ENCODE measurements at regions not wholly inside any gene's neighbourhood (a gene's known extent, or its start where the extent isn't known, plus 50 kb on each side); places are given as distances from the start of the nearest gene placed in this dataset.

DNA sequence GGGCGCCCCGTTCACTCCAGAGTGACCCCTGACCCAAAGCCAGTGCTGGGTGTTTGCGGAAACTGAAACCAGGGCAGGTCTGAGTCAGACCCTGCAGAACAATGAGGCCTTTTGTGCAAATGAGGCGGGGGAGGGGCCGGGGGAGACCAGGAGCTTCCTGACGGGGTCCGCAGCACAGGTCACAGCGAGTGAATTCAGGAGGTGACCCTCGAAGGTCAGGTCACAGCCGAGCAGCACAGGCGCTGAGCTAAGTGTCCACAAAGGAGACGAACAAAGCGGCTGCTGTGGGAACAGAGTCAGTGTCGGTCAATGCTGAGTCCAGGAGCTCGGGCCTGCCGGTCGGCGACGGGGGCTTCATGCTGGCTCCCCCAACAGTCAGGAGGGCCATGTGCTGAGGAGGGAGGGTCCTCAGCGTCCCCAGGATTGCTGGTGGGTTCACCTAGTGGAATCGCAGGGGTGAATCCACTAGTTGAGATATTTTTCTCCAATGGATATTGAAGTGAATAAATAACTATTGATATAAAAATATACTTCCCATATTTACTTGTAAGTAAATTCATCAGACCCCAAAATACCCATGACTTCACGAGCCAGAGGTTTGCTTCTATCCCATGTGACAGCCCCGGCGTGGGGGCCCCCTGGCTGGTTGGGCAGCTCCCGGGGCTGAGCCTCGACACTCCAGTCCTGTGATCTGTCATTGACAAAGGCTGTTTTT, 188.4 kb upstream of the SULF2 start:
- no peak for TF ChIP-seq TAF1 (IDR thresholded peaks at IDR 0.05; ENCODE audit: low read depth)
- no peak for TF ChIP-seq CREB1 (IDR thresholded peaks at IDR 0.05; ENCODE audit: low read depth)
- TF ChIP-seq EP300 (IDR thresholded peaks at IDR 0.05; ENCODE audit: borderline replicate concordance), result no peak
- TF ChIP-seq, protein P1, sequence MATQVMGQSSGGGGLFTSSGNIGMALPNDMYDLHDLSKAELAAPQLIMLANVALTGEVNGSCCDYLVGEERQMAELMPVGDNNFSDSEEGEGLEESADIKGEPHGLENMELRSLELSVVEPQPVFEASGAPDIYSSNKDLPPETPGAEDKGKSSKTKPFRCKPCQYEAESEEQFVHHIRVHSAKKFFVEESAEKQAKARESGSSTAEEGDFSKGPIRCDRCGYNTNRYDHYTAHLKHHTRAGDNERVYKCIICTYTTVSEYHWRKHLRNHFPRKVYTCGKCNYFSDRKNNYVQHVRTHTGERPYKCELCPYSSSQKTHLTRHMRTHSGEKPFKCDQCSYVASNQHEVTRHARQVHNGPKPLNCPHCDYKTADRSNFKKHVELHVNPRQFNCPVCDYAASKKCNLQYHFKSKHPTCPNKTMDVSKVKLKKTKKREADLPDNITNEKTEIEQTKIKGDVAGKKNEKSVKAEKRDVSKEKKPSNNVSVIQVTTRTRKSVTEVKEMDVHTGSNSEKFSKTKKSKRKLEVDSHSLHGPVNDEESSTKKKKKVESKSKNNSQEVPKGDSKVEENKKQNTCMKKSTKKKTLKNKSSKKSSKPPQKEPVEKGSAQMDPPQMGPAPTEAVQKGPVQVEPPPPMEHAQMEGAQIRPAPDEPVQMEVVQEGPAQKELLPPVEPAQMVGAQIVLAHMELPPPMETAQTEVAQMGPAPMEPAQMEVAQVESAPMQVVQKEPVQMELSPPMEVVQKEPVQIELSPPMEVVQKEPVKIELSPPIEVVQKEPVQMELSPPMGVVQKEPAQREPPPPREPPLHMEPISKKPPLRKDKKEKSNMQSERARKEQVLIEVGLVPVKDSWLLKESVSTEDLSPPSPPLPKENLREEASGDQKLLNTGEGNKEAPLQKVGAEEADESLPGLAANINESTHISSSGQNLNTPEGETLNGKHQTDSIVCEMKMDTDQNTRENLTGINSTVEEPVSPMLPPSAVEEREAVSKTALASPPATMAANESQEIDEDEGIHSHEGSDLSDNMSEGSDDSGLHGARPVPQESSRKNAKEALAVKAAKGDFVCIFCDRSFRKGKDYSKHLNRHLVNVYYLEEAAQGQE (IDR thresholded peaks at IDR 0.05; ENCODE audit: low read depth), result no peak
- TF ChIP-seq RAD21 (IDR thresholded peaks at IDR 0.05; ENCODE audit: low read depth), result no peak
- TF ChIP-seq, protein P2, sequence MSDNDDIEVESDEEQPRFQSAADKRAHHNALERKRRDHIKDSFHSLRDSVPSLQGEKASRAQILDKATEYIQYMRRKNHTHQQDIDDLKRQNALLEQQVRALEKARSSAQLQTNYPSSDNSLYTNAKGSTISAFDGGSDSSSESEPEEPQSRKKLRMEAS (IDR thresholded peaks at IDR 0.05), result no peak
- no peak for TF ChIP-seq YY1 (IDR thresholded peaks at IDR 0.05; ENCODE audit: low read depth)
- no peak for TF ChIP-seq EGR1 (IDR thresholded peaks at IDR 0.05)
- TF ChIP-seq ZBTB7A (IDR thresholded peaks at IDR 0.05; ENCODE audit: low read depth), result no peak
- TF ChIP-seq CEBPB (IDR thresholded peaks at IDR 0.05), result no peak
- TF ChIP-seq TCF12 (IDR thresholded peaks at IDR 0.05; ENCODE audit: low read depth), result no peak
- no peak for TF ChIP-seq FOXM1 (IDR thresholded peaks at IDR 0.05; ENCODE audit: borderline replicate concordance, low read depth)
- TF ChIP-seq TEAD4 (IDR thresholded peaks at IDR 0.05), result no peak
- TF ChIP-seq NFIC (IDR thresholded peaks at IDR 0.05), result no peak

DNA sequence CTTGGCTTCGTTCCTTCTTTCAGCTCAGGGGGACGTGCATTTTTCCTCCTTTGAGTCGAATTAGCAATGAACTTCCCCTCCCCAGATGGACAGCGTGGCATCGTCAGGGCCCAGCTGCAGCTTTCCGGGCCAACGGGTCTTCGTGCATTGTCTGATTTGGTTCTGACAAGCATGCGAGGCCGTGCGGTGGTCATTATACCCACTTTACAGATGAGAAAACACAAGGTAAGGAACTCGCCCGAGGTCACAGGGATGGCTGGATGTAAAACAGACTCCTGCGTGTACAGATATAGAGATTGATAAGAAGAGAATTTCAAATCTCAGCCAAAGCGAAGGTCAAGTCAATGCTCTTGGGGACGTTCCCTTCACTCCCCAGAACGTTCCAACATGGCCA, 187.6 kb upstream of the SULF2 start:
- TF ChIP-seq TAF1 (IDR thresholded peaks at IDR 0.05; ENCODE audit: low read depth) (no peak), CREB1 (IDR thresholded peaks at IDR 0.05; ENCODE audit: low read depth) (no peak), FOXM1 (IDR thresholded peaks at IDR 0.05; ENCODE audit: borderline replicate concordance, low read depth) (no peak), EGR1 (IDR thresholded peaks at IDR 0.05) (no peak), TCF12 (IDR thresholded peaks at IDR 0.05; ENCODE audit: low read depth) (no peak), TEAD4 (IDR thresholded peaks at IDR 0.05) (no peak), YY1 (IDR thresholded peaks at IDR 0.05; ENCODE audit: low read depth) (no peak), NFIC (IDR thresholded peaks at IDR 0.05) (no peak), ZBTB7A (IDR thresholded peaks at IDR 0.05; ENCODE audit: low read depth) (no peak), EP300 (IDR thresholded peaks at IDR 0.05; ENCODE audit: borderline replicate concordance) (no peak), CEBPB (IDR thresholded peaks at IDR 0.05) (no peak), RAD21 (IDR thresholded peaks at IDR 0.05; ENCODE audit: low read depth) (no peak)
- TF ChIP-seq, protein P1 (IDR thresholded peaks at IDR 0.05; ENCODE audit: low read depth), result no peak
- TF ChIP-seq, protein P2 (IDR thresholded peaks at IDR 0.05), result no peak
- TF ChIP-seq, protein P3, sequence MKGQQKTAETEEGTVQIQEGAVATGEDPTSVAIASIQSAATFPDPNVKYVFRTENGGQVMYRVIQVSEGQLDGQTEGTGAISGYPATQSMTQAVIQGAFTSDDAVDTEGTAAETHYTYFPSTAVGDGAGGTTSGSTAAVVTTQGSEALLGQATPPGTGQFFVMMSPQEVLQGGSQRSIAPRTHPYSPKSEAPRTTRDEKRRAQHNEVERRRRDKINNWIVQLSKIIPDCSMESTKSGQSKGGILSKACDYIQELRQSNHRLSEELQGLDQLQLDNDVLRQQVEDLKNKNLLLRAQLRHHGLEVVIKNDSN (IDR thresholded peaks at IDR 0.05), result no peak

DNA sequence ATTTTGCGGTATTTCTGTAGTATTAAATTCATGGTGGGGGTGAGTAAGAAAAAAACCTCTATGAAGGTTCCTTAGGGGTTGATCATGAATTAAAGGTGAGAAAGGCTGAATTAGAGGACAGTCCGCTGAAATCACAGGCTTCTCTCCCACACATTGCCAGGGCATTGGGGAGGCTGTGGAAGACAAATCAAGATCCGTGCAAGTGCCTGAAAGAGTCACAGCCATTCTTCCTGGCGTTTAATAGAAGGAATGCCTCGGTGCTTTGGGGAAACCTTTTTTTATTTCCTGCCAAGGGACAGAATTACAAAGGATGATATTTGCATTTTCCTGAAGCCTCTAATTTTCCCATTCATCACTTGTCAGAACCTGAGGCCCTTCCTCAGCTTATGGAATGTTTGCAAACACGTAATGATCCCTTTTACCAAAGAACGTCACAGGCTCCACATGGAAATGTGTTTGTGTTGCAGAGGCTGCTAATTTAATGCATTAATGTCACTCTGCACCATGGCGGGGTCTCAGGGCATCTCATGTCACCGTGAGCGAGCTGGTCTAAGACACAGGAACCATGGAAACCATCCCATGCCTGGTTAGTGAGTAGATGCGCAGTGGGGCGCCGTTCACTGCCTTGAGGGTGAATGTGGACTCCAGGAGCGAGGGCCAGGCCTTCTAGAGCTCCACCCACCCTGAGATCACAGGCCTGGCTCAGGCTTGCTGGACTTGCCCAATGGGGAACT, 185.9 kb upstream of the SULF2 start:
- TF ChIP-seq RAD21 (IDR thresholded peaks at IDR 0.05; ENCODE audit: low read depth) (no peak), NFIC (IDR thresholded peaks at IDR 0.05) (no peak), FOXM1 (IDR thresholded peaks at IDR 0.05; ENCODE audit: borderline replicate concordance, low read depth) (no peak), ZBTB7A (IDR thresholded peaks at IDR 0.05; ENCODE audit: low read depth) (no peak), CREB1 (IDR thresholded peaks at IDR 0.05; ENCODE audit: low read depth) (no peak), EP300 (IDR thresholded peaks at IDR 0.05; ENCODE audit: borderline replicate concordance) (no peak), EGR1 (IDR thresholded peaks at IDR 0.05) (no peak), YY1 (IDR thresholded peaks at IDR 0.05; ENCODE audit: low read depth) (no peak), TEAD4 (IDR thresholded peaks at IDR 0.05) (no peak), TCF12 (IDR thresholded peaks at IDR 0.05; ENCODE audit: low read depth) (no peak)
- TF ChIP-seq, protein P1 (IDR thresholded peaks at IDR 0.05; ENCODE audit: low read depth), result no peak
- TF ChIP-seq, protein P2 (IDR thresholded peaks at IDR 0.05), result no peak
- TF ChIP-seq, protein P3 (IDR thresholded peaks at IDR 0.05), result no peak

Data from Ishikawa (cell line).